ENCODE measurements at regions not wholly inside any gene's neighbourhood (a gene's known extent, or its start where the extent isn't known, plus 50 kb on each side); places are given as distances from the start of the nearest gene placed in this dataset.

DNA sequence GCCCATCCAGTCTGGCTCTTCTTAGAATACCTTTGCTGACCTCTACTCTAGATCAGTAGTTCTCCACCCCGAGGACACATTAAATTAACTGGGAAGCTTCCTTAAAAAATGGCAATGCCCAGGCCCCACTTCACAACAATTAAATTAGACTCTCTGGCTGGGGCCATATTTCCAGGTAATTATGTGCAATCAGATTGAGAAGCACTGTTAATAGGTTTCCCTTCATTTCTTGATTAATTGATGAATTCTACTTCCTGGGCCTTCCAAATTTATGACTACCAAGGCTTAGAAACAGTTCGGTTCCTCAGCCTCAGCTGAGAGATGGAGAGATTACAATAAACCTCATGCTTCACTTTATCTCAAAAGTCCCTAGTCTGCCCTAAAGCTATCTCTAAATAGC is 71.7 kb upstream of the LIMCH1 start:
- Histone ChIP-seq H3K4me3 (ENCODE audit: insufficient read depth, low read length) (no peak overlapping the region), H3K4me1 (ENCODE audit: insufficient read depth, low read length) (no peaks in the 10 kb centered on the region), H3K27ac (ENCODE audit: low read depth, low read length) (no peak overlapping the region), H3K4me2 (ENCODE audit: insufficient read depth, low read length) (no peak overlapping the region), H3K27me3 (ENCODE audit: insufficient read depth, low read length) (no peaks in the 10 kb centered on the region), H4K20me1 (ENCODE audit: insufficient read depth, low read length) (no peaks in the 10 kb centered on the region), H2AFZ (ENCODE audit: low read length) (no peak overlapping the region), H3K36me3 (ENCODE audit: insufficient read depth, low read length) (no peaks in the 10 kb centered on the region), H3K79me2 (ENCODE audit: insufficient read depth, low read length) (no peaks in the 10 kb centered on the region), H3K9me3 (ENCODE audit: low read depth, low read length) (no peaks in the 10 kb centered on the region)
- DNase-seq (ENCODE audit: insufficient read length, low spot score, missing footprints): no peak
- TF ChIP-seq, protein P1, sequence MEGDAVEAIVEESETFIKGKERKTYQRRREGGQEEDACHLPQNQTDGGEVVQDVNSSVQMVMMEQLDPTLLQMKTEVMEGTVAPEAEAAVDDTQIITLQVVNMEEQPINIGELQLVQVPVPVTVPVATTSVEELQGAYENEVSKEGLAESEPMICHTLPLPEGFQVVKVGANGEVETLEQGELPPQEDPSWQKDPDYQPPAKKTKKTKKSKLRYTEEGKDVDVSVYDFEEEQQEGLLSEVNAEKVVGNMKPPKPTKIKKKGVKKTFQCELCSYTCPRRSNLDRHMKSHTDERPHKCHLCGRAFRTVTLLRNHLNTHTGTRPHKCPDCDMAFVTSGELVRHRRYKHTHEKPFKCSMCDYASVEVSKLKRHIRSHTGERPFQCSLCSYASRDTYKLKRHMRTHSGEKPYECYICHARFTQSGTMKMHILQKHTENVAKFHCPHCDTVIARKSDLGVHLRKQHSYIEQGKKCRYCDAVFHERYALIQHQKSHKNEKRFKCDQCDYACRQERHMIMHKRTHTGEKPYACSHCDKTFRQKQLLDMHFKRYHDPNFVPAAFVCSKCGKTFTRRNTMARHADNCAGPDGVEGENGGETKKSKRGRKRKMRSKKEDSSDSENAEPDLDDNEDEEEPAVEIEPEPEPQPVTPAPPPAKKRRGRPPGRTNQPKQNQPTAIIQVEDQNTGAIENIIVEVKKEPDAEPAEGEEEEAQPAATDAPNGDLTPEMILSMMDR (IDR thresholded peaks at IDR 0.05; ENCODE audit: extremely low read depth, low read depth, low read length): no peak

DNA sequence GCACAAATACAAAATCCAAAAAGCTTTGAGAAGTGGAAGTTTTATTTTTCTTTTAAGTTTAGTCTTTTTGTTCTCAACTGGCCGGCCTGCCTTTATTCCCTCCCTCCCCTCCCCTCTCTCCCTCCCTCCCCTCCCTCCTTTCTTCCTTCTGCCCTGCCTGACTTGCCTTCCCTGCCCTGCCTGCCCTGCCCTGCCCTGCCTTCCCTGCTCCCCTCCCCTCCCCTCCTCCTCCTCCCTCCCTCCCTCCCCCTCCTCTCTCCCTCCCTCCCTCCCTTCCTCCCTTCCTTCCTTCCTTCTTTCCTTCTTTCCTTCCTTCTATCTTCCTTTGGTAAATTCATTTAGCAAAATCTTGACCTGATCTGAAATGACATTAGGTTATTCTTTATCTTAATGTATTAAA is 69.8 kb upstream of the LIMCH1 start:
- DNase-seq (ENCODE audit: insufficient read length, low spot score, missing footprints): no peak
- Histone ChIP-seq H3K36me3 (ENCODE audit: insufficient read depth, low read length) (no peaks in the 10 kb centered on the region), H3K9me3 (ENCODE audit: low read depth, low read length) (no peaks in the 10 kb centered on the region), H3K4me3 (ENCODE audit: insufficient read depth, low read length) (no peak overlapping the region), H3K27ac (ENCODE audit: low read depth, low read length) (no peak overlapping the region), H4K20me1 (ENCODE audit: insufficient read depth, low read length) (no peaks in the 10 kb centered on the region), H2AFZ (ENCODE audit: low read length) (no peak overlapping the region), H3K27me3 (ENCODE audit: insufficient read depth, low read length) (no peaks in the 10 kb centered on the region), H3K4me1 (ENCODE audit: insufficient read depth, low read length) (no peaks in the 10 kb centered on the region), H3K4me2 (ENCODE audit: insufficient read depth, low read length) (no peak overlapping the region), H3K79me2 (ENCODE audit: insufficient read depth, low read length) (no peaks in the 10 kb centered on the region)
- TF ChIP-seq, protein P1 (IDR thresholded peaks at IDR 0.05; ENCODE audit: extremely low read depth, low read depth, low read length): no peak

DNA sequence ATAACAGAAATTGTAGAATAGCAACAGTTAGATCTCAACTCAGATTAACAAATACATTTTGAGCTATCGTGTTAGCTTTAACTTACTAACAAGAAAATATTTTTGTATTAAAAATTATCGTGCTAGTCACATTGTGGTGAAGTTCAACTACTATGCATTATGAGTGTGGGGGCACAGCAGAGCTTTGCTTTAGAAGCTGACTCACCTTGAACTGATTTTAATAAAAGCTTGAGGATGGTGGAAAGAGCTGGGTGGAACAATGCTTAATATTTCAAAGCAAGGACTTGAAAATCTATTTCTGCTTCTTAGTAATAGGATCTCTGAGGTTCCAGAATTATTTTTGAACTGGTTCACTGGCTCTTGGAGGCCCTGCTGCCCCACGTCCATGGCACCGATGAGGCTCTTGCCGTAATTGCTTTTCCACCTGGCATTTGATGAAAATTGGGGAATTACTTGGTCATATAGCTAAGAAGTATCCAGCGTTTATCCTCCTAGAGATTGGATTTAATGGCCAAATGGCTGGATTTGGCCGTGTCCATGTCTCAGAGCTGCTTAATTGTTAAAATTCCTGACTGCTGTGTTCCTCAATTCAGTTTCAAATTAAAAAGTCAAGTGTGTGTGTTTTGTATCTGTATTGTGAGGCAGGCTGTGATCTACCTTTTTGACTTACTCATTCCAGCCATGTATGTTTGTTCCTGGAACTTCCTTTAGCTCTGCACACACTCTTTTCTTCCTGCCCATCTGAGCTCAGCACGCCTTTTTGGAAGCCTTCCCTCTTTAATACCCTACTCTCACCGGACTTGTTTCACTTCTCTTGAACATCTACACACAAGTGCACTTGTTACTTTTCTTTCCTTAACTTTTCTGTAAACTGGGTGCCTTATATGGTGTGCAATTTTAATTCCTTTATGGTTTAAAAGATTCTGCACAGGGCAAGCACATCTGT is 66.6 kb upstream of the LIMCH1 start:
- TF ChIP-seq, protein P1 (IDR thresholded peaks at IDR 0.05; ENCODE audit: extremely low read depth, low read depth, low read length): no peak
- H4K20me1 ChIP-seq (ENCODE audit: insufficient read depth, low read length): no peaks in the 10 kb centered on the region
- H3K9me3 ChIP-seq (ENCODE audit: low read depth, low read length): no peaks in the 10 kb centered on the region
- H3K27me3 ChIP-seq (ENCODE audit: insufficient read depth, low read length): no peaks in the 10 kb centered on the region
- DNase-seq (ENCODE audit: insufficient read length, low spot score, missing footprints): no peak
- H3K27ac ChIP-seq (ENCODE audit: low read depth, low read length): no peak overlapping the region
- H3K4me1 ChIP-seq (ENCODE audit: insufficient read depth, low read length): no peaks in the 10 kb centered on the region
- H3K4me2 ChIP-seq (ENCODE audit: insufficient read depth, low read length): no peak overlapping the region
- no peaks in the 10 kb centered on the region for H3K36me3 ChIP-seq (ENCODE audit: insufficient read depth, low read length)
- no peak overlapping the region for H2AFZ ChIP-seq (ENCODE audit: low read length)
- no peaks in the 10 kb centered on the region for H3K79me2 ChIP-seq (ENCODE audit: insufficient read depth, low read length)
- H3K4me3 ChIP-seq (ENCODE audit: insufficient read depth, low read length): no peak overlapping the region

DNA sequence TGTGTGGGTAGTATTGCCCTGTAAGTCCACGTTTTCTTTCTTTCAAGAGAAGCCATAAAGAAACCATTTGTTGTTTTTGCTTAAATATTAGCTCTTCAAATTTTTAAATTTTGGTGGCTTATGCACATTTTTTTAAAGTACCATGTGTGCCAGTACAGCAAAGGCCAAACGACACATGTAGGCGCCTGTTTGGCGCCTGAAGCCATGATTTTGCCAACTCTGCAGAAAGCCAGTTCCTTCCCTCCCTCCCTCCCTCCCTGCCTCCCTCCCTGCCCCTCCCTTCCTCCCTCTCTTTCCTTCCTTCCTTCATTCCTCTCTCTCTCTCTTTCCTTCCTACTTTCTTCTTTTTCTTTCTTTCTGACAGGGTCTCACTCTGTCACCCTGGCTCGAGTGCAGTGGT is 65.9 kb upstream of the LIMCH1 start:
- H3K27me3 ChIP-seq (ENCODE audit: insufficient read depth, low read length): no peaks in the 10 kb centered on the region
- H4K20me1 ChIP-seq (ENCODE audit: insufficient read depth, low read length): no peaks in the 10 kb centered on the region
- H3K4me1 ChIP-seq (ENCODE audit: insufficient read depth, low read length): no peaks in the 10 kb centered on the region
- TF ChIP-seq, protein P1 (IDR thresholded peaks at IDR 0.05; ENCODE audit: extremely low read depth, low read depth, low read length): no peak
- no peak overlapping the region for H3K4me2 ChIP-seq (ENCODE audit: insufficient read depth, low read length)
- H3K36me3 ChIP-seq (ENCODE audit: insufficient read depth, low read length): no peaks in the 10 kb centered on the region
- no peaks in the 10 kb centered on the region for H3K9me3 ChIP-seq (ENCODE audit: low read depth, low read length)
- no peak overlapping the region for H2AFZ ChIP-seq (ENCODE audit: low read length)
- no peak for DNase-seq (ENCODE audit: insufficient read length, low spot score, missing footprints)
- H3K27ac ChIP-seq (ENCODE audit: low read depth, low read length): no peak overlapping the region
- H3K4me3 ChIP-seq (ENCODE audit: insufficient read depth, low read length): no peak overlapping the region
- no peaks in the 10 kb centered on the region for H3K79me2 ChIP-seq (ENCODE audit: insufficient read depth, low read length)

Data from osteoblast (primary cell).